HG02852 (cell line): ENCODE measurements at regions not wholly inside any gene's neighbourhood (a gene's known extent, or its start where the extent isn't known, plus 50 kb on each side); places are given as distances from the start of the nearest gene placed in this dataset.
A peak's percentile ranks its signal among the peaks of the same experiment; 100 is the strongest.
"Not testable (repeated sequence)": the region's sequence is repeated elsewhere in the genome, so short reads cannot be mapped to it uniquely, and the experiment has no call there.

Source experiments
- ATAC-seq: cut with Tn5 transposase; IDR thresholded peaks from one replicate; pipeline ENCODE4 v1.9.1; 2021; ENCODE audit warnings: mild to moderate bottlenecking, moderate library complexity; ENCODE audit not compliant: unreplicated experiment

GRCh38 chr7:156397249-156397648 lies 243.3 kb upstream of the RNF32 start:
- no peak for ATAC-seq

GRCh38 chr7:156389116-156389692 lies 251.4 kb upstream of the RNF32 start:
- no peak for ATAC-seq

DNA sequence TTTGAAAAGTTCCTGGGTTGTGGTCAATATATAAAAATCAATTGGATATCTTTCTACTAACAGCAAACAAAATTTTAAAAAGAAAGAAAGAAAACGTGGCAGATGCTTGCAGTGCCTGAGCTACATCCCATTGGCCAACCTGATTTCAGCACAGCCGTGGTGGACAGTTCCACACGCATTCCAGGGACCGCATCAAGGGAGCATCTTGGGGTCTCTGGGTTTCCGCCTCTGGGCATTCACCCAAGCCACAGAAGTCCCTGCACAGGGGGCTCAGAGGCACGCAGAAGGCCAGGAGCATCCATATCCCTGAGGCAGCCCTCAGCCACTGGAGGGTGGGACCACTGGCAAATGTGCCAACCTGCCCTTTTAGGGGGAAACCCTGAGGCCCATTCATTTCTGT lies 254.5 kb upstream of the RNF32 start:
- no peak for ATAC-seq

- no peak for ATAC-seq
Observed at GRCh38 chr7:156384706-156385105, 255.9 kb upstream of the RNF32 start.

- no peak for ATAC-seq
Observed at GRCh38 chr7:156383526-156383925, 257.0 kb upstream of the RNF32 start.

GRCh38 chr7:156380261-156380660 lies 260.3 kb upstream of the RNF32 start:
- ATAC-seq = no peak

DNA sequence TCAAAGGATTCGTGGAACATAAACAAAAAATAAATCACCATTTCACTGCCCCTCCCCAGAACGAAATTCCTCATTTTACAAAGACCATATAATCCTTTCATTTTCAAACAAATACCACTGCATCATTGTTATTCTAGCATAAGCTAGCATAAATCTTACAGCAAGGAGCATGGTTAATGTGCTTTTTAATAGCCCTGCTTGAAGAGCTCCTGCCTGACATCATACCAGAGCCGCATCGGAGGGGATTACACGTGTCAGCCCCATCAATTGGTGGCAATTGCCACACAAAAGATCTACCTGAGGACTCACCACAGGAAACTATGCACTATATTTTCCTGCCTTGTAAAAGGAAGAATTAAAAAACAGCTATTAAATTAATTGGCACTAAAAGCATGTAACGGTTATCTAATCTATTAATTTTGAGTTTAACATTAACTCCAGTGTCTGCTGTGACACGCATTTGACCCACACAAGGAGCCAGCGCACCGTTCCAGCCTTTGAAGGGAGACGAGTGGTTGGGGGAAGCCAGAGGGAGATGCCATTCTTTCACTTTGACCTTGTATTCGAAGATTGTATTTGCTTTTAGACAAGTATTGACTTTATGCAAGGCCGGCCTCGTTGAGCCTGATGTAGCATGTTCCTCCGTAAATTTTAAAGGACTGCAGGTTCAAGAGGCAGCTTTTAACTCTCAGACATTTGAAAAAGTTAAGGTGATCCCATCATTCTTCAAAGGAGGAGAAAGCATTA lies 261.1 kb upstream of the RNF32 start:
- ATAC-seq = no peak

DNA sequence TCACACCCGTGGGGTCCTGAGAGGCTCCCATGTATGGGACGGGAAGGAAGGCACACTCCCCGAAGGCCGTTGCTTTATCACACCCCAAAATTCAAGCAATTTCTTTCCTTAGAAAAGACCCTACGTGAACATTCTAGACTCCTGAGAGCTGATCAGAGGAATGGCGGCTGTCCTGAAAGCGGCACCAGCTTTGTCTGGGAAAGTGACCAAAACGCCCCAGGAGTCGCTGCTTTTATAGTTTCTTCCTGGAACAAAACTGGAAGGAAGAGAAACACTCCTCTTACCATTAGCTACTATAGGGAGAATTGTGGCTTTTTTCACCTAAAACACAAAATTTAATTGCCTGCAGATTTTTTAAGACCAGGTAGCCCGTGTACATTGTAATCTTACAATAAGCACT lies 261.8 kb upstream of the RNF32 start:
- ATAC-seq = no peak

DNA sequence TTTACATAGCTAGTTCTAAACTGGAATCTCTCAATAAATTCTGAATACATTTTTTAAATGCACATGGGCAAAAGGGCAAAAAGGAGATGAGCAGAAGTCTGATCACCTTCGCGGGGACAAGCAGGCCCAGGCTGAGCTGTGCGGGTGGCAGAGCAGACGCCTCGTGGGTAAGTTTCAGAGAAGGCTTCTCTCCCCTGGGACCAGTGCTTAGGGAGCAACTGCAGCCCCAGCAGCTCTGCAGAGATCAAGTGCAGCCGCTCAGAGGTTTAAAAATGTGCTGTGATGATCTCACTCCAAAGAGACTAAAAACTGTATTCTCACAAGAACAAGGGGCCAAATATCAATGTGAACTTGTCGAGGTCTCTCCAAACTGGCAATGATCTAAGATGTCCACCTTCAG lies 264.3 kb upstream of the RNF32 start:
- ATAC-seq = no peak

DNA sequence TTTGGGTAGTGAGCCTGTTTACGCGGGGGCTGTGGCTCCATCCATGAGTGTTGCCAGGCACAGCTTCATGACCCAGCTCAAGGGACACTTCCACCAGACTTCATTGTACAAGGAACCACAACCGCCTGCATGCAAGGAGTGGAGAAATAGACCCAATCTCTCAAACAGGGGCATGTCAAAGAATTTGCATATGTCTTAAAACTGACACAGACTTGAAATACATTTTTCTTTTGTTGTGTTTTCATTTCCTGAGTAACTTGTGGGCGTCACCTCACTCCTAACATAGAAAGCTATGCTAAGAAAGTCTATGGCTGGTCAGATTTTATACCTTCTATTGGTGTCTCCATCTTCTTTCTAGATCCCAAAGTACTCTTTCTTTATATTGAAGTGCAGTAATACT lies 266.2 kb upstream of the RNF32 start:
- peak; percentile 45 for ATAC-seq

- ATAC-seq = not testable (repeated sequence)
Observed at GRCh38 chr7:156369929-156370328, 270.6 kb upstream of the RNF32 start.

GRCh38 chr7:156368053-156368843 lies 272.3 kb upstream of the RNF32 start:
- no peak for ATAC-seq

GRCh38 chr7:156363751-156364150 lies 276.8 kb upstream of the RNF32 start:
- no peak for ATAC-seq

DNA sequence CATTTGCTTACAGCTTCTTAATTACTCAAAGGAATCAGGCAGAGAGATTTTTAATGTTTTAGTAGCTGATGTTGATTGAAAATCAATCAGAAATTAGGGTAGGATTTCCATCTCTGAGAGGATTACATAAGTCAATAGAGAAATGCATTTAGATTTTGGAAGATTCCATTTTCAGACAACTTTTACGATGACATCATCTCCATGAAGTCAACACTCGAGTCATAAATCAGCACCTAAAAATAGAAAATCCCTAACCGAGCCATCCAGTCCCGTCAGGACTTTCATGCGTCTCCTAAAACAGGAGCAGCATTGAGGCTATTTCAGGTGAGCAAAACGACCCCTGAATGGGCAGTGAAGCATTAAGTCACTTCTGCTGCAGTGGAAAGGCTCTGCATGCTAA lies 279.7 kb upstream of the RNF32 start:
- ATAC-seq = no peak

DNA sequence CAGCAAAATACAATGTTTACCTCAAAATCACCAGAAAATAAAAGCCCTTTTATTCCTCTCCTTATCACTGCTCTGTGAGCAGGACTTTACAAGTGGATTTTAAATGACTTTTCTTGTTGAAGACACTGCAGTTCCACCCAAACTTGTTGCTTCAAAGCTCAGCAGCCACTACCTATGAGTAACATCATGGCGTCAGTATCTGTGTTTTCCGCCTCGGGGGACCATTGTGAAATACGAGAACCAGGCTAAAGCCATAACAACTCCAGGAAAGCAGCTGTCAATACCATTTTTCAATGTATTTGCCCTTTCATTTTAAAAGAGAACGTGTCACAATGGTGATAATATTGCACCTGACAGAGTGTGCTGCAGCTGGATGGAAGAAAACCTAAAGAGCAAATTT lies 284.0 kb upstream of the RNF32 start:
- no peak for ATAC-seq

DNA sequence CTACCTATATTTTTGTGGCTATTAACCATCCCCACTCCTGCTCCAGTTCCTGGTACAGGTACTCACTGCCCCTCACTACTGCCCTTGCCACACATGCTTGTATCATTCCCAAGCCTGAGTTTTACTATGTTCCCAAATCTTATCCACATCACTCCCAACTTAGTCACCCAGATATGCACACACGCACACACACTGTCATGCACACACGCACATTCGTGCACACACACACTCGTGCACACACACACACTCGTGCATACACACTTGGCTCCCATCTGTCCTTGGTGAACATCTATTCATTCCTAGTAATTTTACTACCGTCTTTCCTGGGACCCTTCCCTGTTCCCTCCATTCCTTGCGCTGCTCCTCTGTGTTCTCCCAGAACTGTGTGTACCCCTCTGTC lies 287.2 kb upstream of the RNF32 start:
- ATAC-seq = no peak

DNA sequence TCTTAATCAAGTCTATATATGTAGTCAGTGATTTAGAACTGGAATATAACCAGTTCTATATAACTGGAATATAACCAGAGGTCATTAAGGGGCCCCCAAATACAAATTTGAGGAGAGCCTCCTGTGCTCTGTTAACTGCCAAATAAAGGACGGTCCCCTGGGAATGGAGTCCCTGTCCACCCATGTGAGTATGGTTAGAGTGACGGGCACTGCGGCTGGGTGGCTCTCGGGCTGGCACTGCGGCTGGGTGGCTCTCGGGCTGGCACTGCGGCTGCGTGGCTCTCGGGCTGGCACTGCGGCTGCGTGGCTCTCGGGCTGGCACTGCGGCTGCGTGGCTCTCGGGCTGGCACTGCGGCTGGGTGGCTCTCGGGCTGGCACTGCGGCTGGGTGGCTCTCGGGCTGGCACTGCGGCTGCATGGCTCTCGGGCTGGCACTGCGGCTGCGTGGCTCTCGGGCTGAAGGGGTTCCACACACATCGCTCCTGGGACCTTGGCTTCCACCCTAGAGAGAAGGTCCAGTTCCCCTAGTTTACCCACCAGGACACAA lies 292.8 kb upstream of the RNF32 start:
- not testable (repeated sequence) for ATAC-seq

DNA sequence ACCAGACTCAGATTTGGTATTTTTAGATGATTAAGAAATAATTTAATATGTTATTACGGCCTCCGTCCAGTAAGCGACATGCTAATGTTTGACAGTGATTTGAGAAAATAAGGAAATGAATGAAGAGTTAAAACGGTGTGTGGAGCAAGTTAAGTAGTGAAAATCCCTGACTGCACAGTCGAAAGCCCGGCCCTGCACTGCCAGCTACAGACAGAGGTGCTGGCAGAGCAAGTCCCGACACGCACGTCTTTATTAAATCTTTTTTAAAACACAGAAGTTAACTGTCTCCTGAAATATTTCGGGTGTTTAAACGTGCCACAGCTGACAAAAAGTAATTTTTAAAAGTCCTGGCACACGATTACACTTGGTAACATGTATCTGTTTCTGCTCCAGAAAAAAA lies 293.4 kb upstream of the RNF32 start:
- ATAC-seq = no peak

DNA sequence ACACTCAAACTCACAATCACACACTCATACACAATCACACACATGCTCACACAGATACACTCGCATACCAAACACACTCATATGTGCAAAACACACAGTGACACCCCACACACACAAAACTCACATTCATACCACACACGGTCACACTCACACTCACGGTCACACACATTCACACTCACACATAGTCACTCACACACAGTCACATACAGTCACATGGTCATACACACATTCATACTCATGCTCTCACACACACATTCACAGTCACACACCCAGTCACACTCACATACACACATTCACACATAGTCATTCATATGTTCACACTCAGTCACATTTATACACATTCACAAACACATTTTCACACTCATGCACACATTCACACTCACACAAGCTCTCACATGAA lies 296.0 kb upstream of the RNF32 start:
- ATAC-seq = no peak

DNA sequence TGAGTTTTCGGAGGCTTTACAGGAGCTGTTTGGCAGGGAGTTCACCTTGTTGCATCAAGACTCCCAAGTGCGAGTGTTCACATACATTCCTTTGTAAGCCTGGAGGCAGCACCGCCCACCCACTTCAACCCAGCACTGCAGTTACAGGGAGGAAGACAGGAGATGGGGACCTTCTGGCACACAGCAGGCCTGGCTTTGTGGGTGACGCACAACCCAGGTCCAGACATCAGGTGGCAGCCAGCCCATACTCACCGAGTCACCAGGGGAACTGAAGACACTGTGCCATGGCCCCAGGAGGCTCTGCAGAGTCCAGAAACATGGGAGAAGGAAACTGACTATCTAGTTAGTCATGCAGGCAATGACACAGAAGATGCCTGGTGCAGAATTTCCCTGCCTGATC lies 305.9 kb upstream of the RNF32 start:
- ATAC-seq = no peak

DNA sequence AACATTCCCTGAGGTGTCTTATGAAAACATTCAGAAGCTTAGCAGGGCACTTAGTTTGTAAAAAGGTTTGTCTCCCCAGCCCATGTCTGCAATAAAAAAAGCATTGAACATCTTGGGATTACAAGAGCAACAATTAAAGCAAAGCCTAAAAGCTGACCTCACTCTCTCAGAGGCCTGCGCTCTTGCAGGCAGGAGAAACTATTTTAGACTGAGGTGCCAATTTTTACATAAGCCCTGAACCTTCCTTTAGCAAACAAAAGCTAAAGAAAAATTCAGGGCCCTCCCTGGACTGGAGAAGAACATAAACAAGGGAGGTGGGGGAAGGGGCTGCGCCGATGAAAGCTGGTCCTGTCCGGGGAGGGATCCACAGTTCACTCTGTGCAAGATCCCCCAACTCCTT lies 312.7 kb upstream of the RNF32 start:
- no peak for ATAC-seq

- no peak for ATAC-seq
Observed at GRCh38 chr7:156327474-156327873, 313.1 kb upstream of the RNF32 start.
